GM18508 (cell line): ENCODE measurements at regions not wholly inside any gene's neighbourhood (a gene's known extent, or its start where the extent isn't known, plus 50 kb on each side); places are given as distances from the start of the nearest gene placed in this dataset.
A peak's percentile ranks its signal among the peaks of the same experiment; 100 is the strongest.

Source experiments
- ATAC-seq: cut with Tn5 transposase; IDR thresholded peaks from one replicate; pipeline ENCODE4 v1.9.1; 2021; ENCODE audit warnings: moderate number of reproducible peaks; ENCODE audit not compliant: insufficient read depth, unreplicated experiment

DNA sequence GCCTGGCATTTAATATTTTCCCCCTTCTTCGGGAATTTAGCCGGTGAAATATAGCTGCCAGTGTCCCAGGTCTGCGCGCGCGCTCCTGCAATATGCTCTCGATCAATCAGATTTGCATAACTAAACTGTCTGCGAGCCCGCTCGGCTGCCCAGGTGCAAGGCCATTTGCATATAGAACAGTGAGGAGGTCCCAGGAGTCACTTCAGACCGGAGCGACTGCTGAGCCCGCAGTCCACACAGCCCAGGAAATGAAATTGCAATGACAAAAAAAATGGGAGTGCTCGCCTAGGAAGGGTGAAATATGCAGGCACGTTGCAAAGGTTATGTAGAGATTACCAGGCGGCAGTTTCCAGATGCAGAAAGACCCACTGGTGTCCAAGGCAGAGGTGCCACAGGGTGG, 228.5 kb downstream of the VRK1 start:
- peak; percentile 68 for ATAC-seq

- no peak for ATAC-seq
These were observed 230.2 kb downstream of the VRK1 start for GRCh38 chr14:97027256-97027999.

DNA sequence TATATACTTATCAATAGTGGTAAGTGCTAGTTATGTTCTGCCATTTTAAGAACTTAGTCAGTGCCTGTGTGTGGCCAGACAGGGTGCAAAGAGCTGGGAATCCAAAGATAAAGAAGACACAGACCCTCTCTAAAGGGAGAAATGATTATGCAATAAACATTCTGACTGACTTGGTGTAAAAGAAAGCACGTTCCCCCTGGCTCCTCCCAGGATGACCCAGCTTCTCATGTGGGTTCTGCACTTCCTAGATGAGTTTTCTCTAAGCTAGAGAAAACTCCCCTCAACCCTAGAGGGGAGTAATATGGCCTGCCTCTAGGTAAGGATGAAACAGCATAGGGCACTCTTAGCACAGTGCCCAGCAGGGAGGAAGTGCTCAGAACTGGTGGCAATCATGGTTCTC, 231.2 kb downstream of the VRK1 start:
- no peak for ATAC-seq

GRCh38 chr14:97029800-97030199, 232.6 kb downstream of the VRK1 start:
- ATAC-seq, result no peak

DNA sequence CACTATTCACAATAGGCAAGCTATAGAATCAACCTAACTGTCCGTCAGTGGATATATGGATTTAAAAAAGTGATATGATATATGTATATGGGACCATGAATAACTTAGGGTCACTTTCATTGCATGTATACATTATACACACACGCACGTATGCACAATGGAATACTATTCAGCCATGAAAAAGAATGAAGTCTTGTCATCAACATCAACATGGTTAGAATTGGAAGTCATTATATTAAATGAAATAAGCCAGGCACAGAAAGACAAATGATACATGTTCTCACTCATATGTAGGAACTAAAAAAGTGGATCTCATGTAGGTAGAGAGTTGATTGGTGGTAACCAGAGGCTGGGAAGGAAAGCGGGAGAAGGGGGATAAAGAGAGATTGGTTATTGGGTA, 234.3 kb downstream of the VRK1 start:
- no peak for ATAC-seq

DNA sequence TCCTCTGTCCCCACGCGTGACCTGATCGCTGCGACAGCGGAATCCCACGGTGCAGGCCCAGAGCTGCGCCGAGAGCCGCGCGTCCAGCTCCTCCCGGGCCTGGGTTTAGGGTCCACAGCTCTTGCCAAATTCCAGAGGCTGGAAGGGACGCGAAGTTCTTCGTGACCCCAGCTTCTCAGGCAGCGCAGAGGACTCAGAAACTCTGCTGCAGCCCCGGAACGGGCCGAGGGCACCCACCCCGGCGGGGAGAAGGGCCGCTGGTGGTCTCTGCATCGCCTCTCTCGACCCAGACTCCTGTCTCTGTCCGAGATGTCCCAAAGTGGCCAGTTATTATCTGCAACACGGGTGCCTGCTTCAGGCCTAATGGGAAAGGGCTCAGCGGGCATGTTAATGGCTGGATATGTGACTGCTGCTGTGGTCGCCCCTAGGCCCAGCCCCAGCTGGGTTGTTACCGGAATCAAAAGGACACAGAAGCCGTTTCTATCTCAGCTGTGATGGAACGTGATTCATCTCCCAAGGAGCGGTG, 236.4 kb downstream of the VRK1 start:
- ATAC-seq, result no peak

DNA sequence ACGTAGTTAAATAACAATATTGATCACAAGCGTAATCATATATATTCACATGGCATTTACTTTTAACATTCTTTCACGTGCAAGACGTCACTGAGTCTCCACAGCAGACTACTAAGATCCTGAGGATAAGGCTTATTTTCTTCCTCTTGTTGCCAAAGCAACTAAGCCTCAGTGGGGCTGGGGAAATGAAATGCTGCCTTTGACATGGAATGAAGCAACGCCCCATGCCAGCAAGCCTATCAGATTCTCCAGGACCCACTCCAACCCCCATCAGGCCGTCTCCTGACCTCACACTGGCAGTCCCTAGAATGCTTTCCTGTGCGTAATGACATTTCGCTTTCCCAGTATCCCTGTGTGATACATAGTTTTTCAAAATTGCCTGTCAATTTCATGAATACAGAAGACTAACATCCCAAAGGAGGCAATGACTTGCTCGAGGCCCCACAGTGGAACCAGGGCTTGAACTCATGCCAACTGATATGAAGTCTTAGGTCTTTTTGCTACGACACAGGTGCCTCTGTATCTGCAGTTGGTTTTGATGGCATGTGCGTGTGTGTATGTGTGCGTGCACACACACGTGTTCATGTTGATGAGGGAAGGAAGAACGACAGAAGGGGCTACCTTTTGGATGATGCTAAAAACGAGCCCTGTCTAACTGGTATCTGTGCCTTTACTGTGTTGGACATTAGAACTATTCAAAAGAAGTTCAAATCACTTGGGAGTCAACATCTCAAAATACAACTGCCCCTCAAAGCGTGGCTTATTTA, 239.1 kb downstream of the VRK1 start:
- no peak for ATAC-seq

DNA sequence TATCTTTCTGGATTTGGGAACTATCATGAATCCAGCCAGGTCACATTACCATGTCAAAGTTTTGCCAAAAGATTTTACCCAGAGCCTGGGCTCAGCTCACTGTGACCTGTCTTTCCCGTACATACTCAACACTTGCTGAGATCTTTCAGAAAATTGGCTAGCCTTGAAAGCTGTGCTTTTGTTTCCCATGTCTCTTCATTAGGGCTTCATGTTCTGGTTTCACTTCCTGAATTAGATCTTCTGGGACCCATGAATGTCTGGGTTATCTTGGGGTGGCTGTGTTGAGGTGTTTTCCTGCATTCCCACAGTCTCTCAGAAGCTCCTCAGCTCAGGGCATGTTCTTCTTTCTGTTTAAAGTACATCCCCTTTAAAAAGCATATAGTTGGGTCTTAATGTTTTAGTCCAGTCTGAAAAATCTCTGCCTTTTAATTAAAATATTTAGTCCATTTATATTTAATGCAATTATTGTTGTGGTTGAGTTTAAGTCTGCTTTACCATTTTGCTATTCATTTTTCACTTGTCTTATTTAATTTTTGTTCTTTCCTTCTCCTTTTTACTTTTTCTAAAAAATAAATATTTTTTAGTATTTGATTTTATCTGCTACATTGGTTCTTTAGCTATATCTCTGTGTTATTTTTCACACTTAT, 242.7 kb downstream of the VRK1 start:
- ATAC-seq, result no peak

GRCh38 chr14:97046967-97047366, 249.8 kb downstream of the VRK1 start:
- ATAC-seq, result no peak

DNA sequence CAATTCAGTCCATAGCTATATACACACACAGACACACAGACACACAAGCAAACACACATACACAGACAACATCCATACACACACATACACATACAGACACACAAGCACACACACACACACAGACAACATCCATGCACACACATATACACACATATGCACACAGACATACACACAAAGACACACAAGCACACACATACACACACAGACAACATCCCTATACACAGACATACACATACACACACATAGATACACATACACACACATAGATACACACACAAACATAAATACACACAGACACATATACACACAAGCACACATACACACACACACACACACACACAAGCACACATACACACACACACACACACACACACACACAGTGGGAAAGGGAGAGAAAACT, 254.8 kb downstream of the VRK1 start:
- ATAC-seq, result no peak

GRCh38 chr14:97053941-97054340, 256.8 kb downstream of the VRK1 start:
- no peak for ATAC-seq

DNA sequence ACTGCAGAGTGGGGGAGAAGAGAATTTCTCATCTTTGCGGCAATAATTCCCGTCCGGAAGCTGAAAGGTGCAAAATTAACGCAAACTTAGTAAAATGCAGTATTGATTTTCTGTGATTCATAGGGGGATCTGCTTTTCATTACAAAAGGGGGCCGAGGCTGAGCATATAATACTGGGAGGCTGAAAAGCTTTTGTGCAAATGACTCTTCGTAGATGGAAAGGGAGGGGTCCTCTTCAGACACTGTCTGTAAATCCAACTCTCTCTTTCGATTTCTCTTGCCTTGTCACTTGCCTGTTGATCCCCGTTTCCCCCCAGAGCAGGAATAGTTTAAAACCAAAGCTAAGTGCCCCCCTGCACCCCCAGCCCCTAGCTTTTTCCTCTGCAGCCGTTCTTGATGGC, 258.2 kb downstream of the VRK1 start:
- no peak for ATAC-seq

DNA sequence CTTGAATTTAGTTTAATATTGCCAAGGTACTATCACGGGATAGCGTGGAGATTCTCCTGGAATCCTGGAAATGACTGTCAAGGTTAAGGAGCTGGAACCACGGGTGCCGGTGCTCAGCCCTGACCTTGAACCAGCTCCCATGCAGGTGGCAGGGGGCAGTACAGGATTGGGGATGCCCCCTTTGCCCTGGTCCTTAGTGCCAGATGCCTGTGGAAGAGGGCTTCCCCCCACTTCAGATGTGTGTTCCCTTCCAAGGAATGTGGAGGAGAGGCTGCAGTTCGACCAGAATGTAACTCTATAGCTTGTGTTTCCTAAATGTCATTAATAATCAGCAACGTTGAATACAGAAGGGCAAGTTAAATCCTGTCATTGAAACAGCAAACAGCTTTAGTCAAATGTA, 258.9 kb downstream of the VRK1 start:
- ATAC-seq, result no peak

DNA sequence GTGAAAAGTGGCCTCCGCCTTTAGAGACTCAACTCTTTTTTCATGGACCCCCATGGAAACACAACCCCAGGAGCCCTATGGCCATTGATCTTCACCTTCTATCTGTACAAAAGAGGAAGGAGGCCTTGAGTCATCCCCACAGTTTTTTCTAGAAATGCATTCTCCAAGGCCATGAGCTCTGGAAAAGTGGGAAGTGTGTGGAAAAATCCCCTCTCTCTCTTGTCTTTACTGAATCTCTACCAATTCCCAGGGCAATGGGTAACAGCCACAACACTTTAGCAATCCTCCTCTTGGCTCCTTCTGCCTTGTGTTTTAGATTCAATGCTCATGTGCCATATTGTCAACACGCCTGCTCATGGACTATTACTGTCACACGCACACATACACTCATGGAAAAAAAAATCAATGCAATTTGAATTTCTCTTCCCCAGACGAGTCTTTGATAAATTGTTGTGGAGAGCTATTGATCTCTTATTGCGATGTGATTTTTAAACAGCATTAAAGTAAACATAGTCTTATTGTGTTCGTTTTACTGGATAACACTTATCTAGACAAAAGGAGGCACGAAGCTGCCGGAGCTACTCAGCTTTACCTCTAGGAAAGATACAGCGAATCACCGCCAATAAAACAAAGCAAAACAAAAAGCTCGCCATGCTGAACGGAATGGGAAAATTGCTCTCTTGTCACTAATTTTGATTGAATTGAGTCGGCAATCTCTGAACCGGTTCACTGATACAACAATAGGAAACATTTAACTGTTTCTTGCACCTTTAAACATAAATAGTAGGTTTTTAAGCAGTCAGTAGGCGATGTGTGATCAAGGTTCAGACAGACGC, 260.3 kb downstream of the VRK1 start:
- no peak for ATAC-seq

- no peak for ATAC-seq
These were observed 260.9 kb downstream of the VRK1 start for GRCh38 chr14:97058074-97058467.

DNA sequence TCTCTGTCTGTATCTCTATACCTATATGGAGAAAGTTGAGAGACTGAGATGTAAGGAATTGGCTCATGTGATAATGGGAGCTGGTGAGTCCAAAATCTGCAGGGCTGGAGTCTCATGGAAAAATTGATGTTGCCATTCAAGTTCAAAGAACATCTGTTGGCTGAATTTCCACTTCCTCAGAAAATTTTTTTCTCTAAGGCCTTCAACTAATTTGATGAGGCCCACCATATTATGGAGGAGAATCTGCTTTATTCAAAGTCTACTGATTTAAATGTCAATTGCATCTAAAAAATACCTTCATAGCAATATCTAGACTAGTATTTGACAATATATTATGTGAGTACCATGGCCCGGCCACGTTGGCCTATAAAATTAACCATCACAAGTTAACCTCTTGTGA, 261.4 kb downstream of the VRK1 start:
- no peak for ATAC-seq

GRCh38 chr14:97061198-97061597, 264.0 kb downstream of the VRK1 start:
- ATAC-seq, result no peak

GRCh38 chr14:97061714-97062113, 264.5 kb downstream of the VRK1 start:
- no peak for ATAC-seq

DNA sequence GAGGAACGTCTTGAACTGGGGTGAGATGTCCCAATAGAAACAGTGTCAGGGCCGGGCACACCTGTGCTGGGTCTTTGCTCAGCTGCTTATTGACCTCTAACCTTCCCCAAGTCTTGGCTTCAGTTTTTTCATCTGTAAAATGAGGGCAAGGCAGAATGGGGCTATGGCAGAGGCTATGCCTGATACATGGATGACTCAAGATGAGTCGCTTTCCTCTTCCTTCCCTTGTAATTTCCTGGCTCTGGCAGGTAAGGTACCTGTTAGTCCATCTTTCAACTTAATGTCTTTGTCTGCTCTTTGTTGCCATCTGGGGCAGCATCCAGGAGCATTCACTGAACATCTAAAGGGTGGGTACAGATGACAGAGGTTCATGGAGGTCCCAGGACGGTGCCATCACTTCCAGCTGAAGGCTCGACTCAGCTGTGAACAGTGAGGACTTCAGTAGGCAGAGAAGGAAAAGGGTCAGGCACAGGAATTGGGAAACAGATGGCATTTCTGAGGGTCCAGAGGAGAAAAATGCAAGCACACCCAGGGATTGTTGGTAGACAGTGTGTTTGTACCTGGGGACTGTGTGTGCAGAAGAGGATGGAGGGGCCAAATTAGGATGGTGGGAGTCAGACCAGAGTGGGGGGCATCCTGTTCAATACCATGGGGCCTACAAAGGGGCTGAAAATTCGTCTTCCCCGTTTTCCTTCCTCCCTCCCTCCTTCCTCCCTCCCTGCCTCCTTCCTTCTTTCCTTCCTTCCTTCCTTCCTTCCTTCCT, 268.3 kb downstream of the VRK1 start:
- ATAC-seq, result no peak
